Endothelial cell of umbilical vein (primary cell): ENCODE measurements at regions not wholly inside any gene's neighbourhood (a gene's known extent, or its start where the extent isn't known, plus 50 kb on each side); places are given as distances from the start of the nearest gene placed in this dataset.

Experiments used
- BruUV-seq: library from RNA; stranded (reverse); fragments of 400-500 nt; replicated peaks from 2 replicates; lab custom pipeline; 2021; lab: Mats Ljungman, UMichigan
- CTCF ChIA-PET: fragments of 300-600, 350-600 bp; sonication (Branson Sonifier 250); formaldehyde crosslinking; loops from one replicate; lab custom pipeline; 2021; ENCODE audit warnings: antibody characterized with exemption, inconsistent platforms; lab: Charles Lee
- POLR2A ChIA-PET: fragments of 300-600, 350-600 bp; sonication (Branson Sonifier 250); formaldehyde crosslinking; loops from one replicate; lab custom pipeline; 2021; ENCODE audit warnings: antibody characterized with exemption, inconsistent platforms; lab: Charles Lee
- DNase-seq: peaks from one replicate; pipeline ENCODE4 v3.0.0-alpha.2; 2011; ENCODE audit warnings: low read depth, low spot score
- FAIRE-seq: peaks from 2 replicates; lab custom pipeline; 2011; peaks lifted over from hg19 to GRCh38; lab: Jason Lieb, UNC
- H2AFZ ChIP-seq: 2 replicates; pipeline ENCODE4 v1.6.0; 2012; ENCODE audit warnings: low read depth, low read length, control low read depth, inconsistent platforms
- H3K27ac ChIP-seq: 2 replicates; pipeline ENCODE4 v1.5.1; 2011; ENCODE audit warnings: low read depth, mild to moderate bottlenecking, control low read depth, low read length, moderate library complexity; ENCODE audit not compliant: insufficient read depth
- H3K27me3 ChIP-seq, 2 experiments: 2 replicates each; pipeline versions ENCODE4 v1.6.0 to v1.6.1; 2011; ENCODE audit warnings: low read length in 2 of 2, mixed read lengths in 1 of 2; ENCODE audit not compliant: control insufficient read depth in 2 of 2, insufficient read depth in 2 of 2
- H3K36me3 ChIP-seq, 2 experiments: 2 replicates in 1 of 2; 3 replicates in 1 of 2; pipeline ENCODE4 v1.5.1; 2011; ENCODE audit warnings: low read length in 2 of 2, mild to moderate bottlenecking in 1 of 2, moderate library complexity in 1 of 2; ENCODE audit not compliant: control insufficient read depth in 2 of 2, insufficient read depth in 2 of 2; ENCODE audit errors: extremely low read depth in 1 of 2
- H3K4me1 ChIP-seq: 3 replicates; pipeline ENCODE4 v1.5.1; 2011; ENCODE audit warnings: mild to moderate bottlenecking, low read length; ENCODE audit not compliant: control insufficient read depth, insufficient read depth; ENCODE audit errors: extremely low read depth
- H3K4me2 ChIP-seq: 2 replicates; pipeline ENCODE4 v1.6.1; 2011; ENCODE audit warnings: low read length, control low read depth, mixed read lengths; ENCODE audit not compliant: insufficient read depth
- H3K4me3 ChIP-seq, 3 experiments: fragments of 200-600 bp in 1 of 3; sonication (generic), shearing (Covaris generic) in 1 of 3; replicated peaks in 1 of 3; 2 replicates each; pipeline ENCODE4 v1.5.1; 2011 to 2016; ENCODE audit warnings: control low read depth in 3 of 3, low read length in 3 of 3, mild to moderate bottlenecking in 2 of 3, inconsistent platforms in 1 of 3, low read depth in 1 of 3, moderate library complexity in 1 of 3; ENCODE audit not compliant: insufficient read depth in 1 of 3
- H3K79me2 ChIP-seq: 2 replicates; pipeline ENCODE4 v1.6.0; 2012; ENCODE audit warnings: low read length, inconsistent platforms; ENCODE audit not compliant: control insufficient read depth, insufficient read depth
- H3K9ac ChIP-seq: replicated peaks from 2 replicates; pipeline ENCODE3; 2011; ENCODE audit warnings: low read length, control low read depth; ENCODE audit not compliant: insufficient read depth; ENCODE audit errors: extremely low read depth
- H3K9me1 ChIP-seq: replicated peaks from 3 replicates; pipeline ENCODE4 v1.6.0; 2011; ENCODE audit warnings: mild to moderate bottlenecking, low read length; ENCODE audit not compliant: control insufficient read depth, insufficient read depth; ENCODE audit errors: extremely low read depth
- H3K9me3 ChIP-seq: replicated peaks from 2 replicates; pipeline ENCODE4 v1.5.1; 2012; ENCODE audit warnings: low read length, inconsistent platforms; ENCODE audit not compliant: control insufficient read depth, insufficient read depth
- H4K20me1 ChIP-seq: replicated peaks from 2 replicates; pipeline ENCODE3; 2011; ENCODE audit warnings: mild to moderate bottlenecking, low read length; ENCODE audit not compliant: control insufficient read depth, insufficient read depth; ENCODE audit errors: extremely low read depth
- CTCF ChIP-seq, 2 donors: IDR thresholded peaks; 1 replicate in 1 of 2; 2 replicates in 1 of 2; pipeline ENCODE4 v1.5.1; 2011; ENCODE audit warnings: low read length in 2 of 2, mild to moderate bottlenecking in 2 of 2, moderate library complexity in 2 of 2, control low read depth in 1 of 2, inconsistent platforms in 1 of 2, low read depth in 1 of 2; ENCODE audit not compliant: insufficient read depth in 1 of 2; ENCODE audit errors: extremely low read depth in 1 of 2
- EZH2 ChIP-seq: IDR thresholded peaks from 2 replicates; pipeline ENCODE4 v1.6.1; 2012; ENCODE audit warnings: borderline replicate concordance, low read depth, mild to moderate bottlenecking, moderate library complexity, low read length, inconsistent platforms; ENCODE audit not compliant: severe bottlenecking
- FOS ChIP-seq: IDR thresholded peaks from 2 replicates; pipeline ENCODE4 v1.6.1; 2011; ENCODE audit warnings: mild to moderate bottlenecking, low read length, moderate library complexity, borderline replicate concordance; ENCODE audit not compliant: insufficient read depth
- GATA2 ChIP-seq: IDR thresholded peaks from 2 replicates; pipeline ENCODE4 v1.7.0; 2011; ENCODE audit warnings: low read depth, mild to moderate bottlenecking, moderate library complexity, mixed read lengths, low read length; ENCODE audit not compliant: insufficient read length, insufficient read depth
- JUN ChIP-seq: IDR thresholded peaks from 2 replicates; pipeline ENCODE4 v1.6.1; 2011; ENCODE audit warnings: borderline replicate concordance, low read depth; ENCODE audit not compliant: insufficient read length, insufficient read depth
- MAX ChIP-seq: IDR thresholded peaks from 2 replicates; pipeline ENCODE4 v1.6.1; 2011; ENCODE audit not compliant: insufficient read depth, insufficient read length
- MYC ChIP-seq: IDR thresholded peaks from one replicate; pipeline ENCODE4 v1.6.1; 2011; ENCODE audit warnings: mild to moderate bottlenecking, low read depth, low read length
- POLR2A ChIP-seq: IDR thresholded peaks from 2 replicates; pipeline ENCODE4 v1.6.1; 2012; ENCODE audit warnings: low read depth, mild to moderate bottlenecking, control low read depth, low read length
- POLR2AphosphoS5 ChIP-seq: IDR thresholded peaks from 2 replicates; pipeline ENCODE4 v1.6.1; 2012; ENCODE audit warnings: low read depth, mild to moderate bottlenecking, control low read depth, low read length, moderate library complexity; ENCODE audit not compliant: insufficient read depth
- dilution Hi-C: fragments of 300-500 bp; cut with MboI; formaldehyde crosslinking; loops from one replicate; pipeline ENCODE4 v1.15.0; 2019; ENCODE audit warnings: low sequenced_read_pairs; ENCODE audit not compliant: extremely low pct_ligation_motif_present
- intact Hi-C: fragments of 100-400 bp; cut with micrococcal nuclease; formaldehyde crosslinking; loops from one replicate; pipeline ENCODE4 v1.10.0; 2022

- TF ChIP-seq MAX (no peak), GATA2 (no peak), POLR2AphosphoS5 (no peak), CTCF (IDR thresholded peaks at IDR 0.05; ENCODE audit: extremely low read depth in 1 of 2, insufficient read depth in 1 of 2, low read depth in 1 of 2, low read length in 2 of 2) (no peak), FOS (no peak), MYC (no peak), JUN (no peak), POLR2A (no peak), EZH2 (no peak)
- FAIRE-seq (no peak), DNase-seq (no peak)
- no peaks in the 10 kb centered on the region for H3K9me1 ChIP-seq
- no peak overlapping the region for H3K4me3 ChIP-seq
- H2AFZ ChIP-seq = no peak overlapping the region
- H3K27ac ChIP-seq = no peak overlapping the region
- H3K79me2 ChIP-seq = no peaks in the 10 kb centered on the region
- no peaks in the 10 kb centered on the region for H4K20me1 ChIP-seq
- H3K36me3 ChIP-seq = no peaks in the 10 kb centered on the region
- dilution Hi-C loops = no loop called here
- H3K9me3 ChIP-seq = no peaks in the 10 kb centered on the region
- intact Hi-C loops = no loop called here
- ChIA-PET CTCF (no interaction called here), POLR2A (no interaction called here)
- no peaks in the 10 kb centered on the region for H3K4me1 ChIP-seq
- no peaks in the 10 kb centered on the region for H3K27me3 ChIP-seq
- H3K4me2 ChIP-seq = no peak overlapping the region
- BruUV-seq = no TSS peak
- H3K9ac ChIP-seq = no peak overlapping the region
Measured at GRCh38 chrX:109844986-109845385, 111.9 kb upstream of the ACSL4 start.
